Astrocyte of the spinal cord (primary cell): ENCODE measurements at regions not wholly inside any gene's neighbourhood (a gene's known extent, or its start where the extent isn't known, plus 50 kb on each side); places are given as distances from the start of the nearest gene placed in this dataset.

Source experiments
- DNase-seq: peaks from one replicate; pipeline ENCODE4 v3.0.0; 2011; ENCODE audit warnings: low read depth, low spot score
- H3K4me3 ChIP-seq: 2 replicates; pipeline ENCODE4 v1.5.1; 2011; ENCODE audit warnings: low read depth, mild to moderate bottlenecking, low read length, moderate library complexity
- in situ Hi-C: cut with HindIII; loops from 2 replicates; pipeline ENCODE4 v1.10.0; 2017; ENCODE audit warnings: low sequenced_read_pairs
- TF ChIP-seq, protein P1 (sequence below): IDR thresholded peaks from 2 replicates; pipeline ENCODE4 v1.5.1; 2012; ENCODE audit warnings: low read depth, mild to moderate bottlenecking, low read length, inconsistent platforms

DNA sequence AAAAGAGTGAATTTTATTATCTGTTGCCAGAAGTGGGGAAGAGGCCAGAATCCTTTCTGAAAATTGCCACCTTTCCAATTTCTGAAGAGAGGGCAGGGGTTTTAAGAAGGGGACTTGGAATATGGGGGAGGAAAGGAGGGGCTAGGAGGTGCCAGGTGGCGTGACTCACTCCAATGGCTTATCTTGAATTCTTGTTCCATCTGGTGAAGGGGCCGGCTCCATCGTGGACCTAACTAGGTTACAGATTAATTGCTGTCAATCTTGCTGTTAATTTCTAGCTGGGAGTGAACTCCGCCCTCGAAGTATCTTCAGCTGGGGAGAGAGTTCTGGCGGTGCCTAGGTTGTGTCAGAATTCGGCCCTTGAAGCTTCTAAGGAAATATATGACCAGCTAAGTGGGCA, 138.7 kb downstream of the YTHDC2 start:
- H3K4me3 ChIP-seq = no peak overlapping the region
- TF ChIP-seq, protein P1, sequence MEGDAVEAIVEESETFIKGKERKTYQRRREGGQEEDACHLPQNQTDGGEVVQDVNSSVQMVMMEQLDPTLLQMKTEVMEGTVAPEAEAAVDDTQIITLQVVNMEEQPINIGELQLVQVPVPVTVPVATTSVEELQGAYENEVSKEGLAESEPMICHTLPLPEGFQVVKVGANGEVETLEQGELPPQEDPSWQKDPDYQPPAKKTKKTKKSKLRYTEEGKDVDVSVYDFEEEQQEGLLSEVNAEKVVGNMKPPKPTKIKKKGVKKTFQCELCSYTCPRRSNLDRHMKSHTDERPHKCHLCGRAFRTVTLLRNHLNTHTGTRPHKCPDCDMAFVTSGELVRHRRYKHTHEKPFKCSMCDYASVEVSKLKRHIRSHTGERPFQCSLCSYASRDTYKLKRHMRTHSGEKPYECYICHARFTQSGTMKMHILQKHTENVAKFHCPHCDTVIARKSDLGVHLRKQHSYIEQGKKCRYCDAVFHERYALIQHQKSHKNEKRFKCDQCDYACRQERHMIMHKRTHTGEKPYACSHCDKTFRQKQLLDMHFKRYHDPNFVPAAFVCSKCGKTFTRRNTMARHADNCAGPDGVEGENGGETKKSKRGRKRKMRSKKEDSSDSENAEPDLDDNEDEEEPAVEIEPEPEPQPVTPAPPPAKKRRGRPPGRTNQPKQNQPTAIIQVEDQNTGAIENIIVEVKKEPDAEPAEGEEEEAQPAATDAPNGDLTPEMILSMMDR = no peak
- no peak for DNase-seq
- in situ Hi-C loops = no loop called here

DNA sequence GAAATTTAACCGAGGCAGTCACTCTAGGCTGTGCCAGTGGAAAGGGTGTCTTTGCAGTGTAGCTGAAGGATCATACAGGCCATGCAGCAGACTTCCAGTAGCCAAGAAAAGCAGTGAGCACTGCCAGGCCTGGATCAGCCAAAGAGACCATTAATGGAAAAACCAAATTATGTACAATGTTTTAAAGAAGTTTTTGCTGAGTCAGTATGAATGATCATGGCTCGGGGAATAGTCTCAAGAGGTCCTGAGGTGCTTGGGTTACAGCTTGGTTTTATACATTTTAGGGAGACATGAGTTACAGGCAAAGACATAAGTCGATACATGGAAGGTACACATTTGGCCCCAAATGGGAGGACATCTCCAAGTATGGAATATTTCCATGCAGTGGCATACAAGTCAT, 141.3 kb downstream of the YTHDC2 start:
- TF ChIP-seq, protein P1 = no peak
- in situ Hi-C loops = no loop called here
- H3K4me3 ChIP-seq = no peak overlapping the region
- no peak for DNase-seq

DNA sequence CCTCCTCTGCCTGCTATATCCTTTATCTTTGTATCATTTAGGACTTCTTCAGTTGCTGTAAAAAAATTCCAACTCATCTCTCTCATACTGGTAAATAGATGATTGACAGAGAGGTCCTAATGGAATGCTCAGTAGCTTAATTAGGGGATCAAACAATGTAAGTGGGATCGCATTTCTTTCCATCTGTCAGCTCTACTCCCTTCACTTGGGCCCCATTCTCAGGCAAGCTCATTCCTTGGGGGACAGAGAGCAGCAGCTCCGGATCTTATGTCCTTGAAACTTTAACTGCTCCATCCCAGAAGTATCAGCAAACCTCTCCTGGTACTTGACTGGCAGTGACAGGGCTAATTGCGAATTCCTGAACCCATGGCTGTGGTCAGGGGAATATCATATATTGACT, 146.7 kb downstream of the YTHDC2 start:
- no peak overlapping the region for H3K4me3 ChIP-seq
- in situ Hi-C loops = no loop called here
- TF ChIP-seq, protein P1 = no peak
- DNase-seq = no peak

DNA sequence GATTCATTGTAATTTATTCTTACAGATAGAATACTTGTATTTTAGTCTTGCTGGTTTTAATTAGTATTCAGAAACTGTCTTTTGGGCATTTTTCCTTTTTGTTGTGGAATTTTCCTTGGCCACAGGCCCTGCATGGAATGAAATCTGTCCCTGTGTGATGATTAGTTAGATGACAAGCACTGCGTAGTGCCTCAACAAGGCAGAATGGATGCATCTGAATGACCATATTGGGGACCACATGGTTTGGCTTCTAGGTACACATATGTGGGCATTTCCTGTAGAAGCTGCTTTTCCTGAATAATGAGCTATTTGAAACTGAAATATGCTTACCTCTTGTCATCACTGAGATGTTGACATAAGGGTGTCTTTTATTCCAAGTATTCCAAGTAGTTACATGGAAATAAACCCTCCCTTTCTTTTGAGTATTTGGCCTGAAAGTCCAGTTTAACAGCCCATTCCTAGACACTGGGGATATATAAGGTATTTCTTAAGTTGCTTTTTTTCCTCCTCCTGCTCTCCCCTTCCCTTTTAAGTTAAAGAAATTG, 147.3 kb downstream of the YTHDC2 start:
- in situ Hi-C loops = no loop called here
- DNase-seq = no peak
- no peak overlapping the region for H3K4me3 ChIP-seq
- TF ChIP-seq, protein P1 = no peak

DNA sequence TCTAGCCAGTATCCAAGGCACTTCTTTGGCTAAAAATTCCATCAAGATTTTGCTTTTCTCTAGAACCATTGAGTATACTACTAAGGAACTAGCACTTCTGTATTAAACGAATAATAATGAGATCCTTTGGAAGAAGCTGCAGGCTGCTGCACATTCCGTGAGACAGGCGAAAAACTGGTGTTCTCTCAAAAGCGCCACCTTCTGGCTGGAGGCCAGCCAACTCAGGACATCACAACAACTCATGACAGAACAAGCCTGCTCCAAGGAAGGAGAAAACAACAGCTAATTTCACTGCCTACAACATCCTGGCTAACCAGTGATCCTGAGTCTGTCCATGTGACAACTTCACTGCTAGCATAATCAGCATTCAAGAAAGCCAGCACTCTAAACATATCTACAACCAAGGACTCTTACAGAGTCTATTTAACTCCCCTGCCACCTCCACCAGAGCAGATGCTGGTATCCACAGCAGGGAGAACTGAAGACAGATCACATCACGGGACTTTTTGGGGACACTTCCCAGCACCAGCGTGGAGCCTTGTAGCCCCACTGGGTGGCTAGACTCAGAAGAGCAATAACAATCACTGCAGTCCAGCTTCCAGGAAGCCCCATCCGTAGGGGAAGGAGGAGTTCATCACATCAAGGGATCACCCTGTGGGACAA, 150.5 kb downstream of the YTHDC2 start:
- in situ Hi-C loops = no loop called here
- peak; percentile 49 for DNase-seq
- TF ChIP-seq, protein P1 = peak; percentile 63
- no peak overlapping the region for H3K4me3 ChIP-seq

DNA sequence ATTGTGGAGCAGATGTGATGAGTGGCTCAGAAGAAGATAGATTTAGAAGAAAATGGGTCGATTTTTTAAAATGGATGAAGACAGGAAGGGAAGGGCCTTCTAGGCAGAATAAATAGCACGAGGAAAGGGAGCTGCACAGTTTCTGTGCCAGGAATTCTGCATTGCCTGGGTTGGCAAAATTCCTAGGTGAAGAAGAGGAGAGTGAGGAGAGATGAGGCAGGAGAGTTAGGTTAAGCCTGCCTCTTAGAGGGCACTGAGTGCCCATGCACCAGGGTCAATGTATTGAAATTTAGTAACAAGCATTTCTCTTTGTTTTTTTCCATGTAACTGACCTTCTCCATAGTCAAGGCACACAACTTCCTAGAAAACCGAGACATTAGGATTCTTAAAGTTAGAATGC, 159.5 kb downstream of the YTHDC2 start:
- TF ChIP-seq, protein P1 = no peak
- in situ Hi-C loops = no loop called here
- no peak for DNase-seq
- H3K4me3 ChIP-seq = no peak overlapping the region

DNA sequence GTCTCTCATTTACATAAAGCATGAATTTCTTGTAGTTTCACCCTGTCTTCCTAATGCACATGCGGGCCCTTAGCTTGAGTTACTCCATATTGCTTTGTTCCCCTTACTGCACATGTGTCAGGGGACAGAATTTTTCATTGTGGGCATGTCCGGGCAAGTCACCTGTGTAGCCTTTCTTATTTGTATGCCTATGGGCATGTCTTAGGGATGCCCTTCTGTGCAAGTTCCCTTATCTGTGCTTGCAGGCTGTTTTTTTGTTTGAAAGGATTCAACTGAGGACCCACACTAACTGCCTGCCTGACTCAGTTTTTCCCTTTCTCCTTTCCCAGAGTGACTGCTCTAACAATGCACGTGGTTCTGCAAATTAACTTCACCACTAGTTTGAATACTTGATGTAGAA, 161.7 kb downstream of the YTHDC2 start:
- in situ Hi-C loops = no loop called here
- no peak overlapping the region for H3K4me3 ChIP-seq
- TF ChIP-seq, protein P1 = no peak
- no peak for DNase-seq
